Liver (tissue), 3 donors: ENCODE measurements at regions not wholly inside any gene's neighbourhood (a gene's known extent, or its start where the extent isn't known, plus 50 kb on each side); places are given as distances from the start of the nearest gene placed in this dataset.

Source experiments
- GABPA ChIP-seq, 2 donors: IDR thresholded peaks in 1 of 2; conservative IDR thresholded peaks in 1 of 2; 2 replicates each; pipeline ENCODE4 v1.6.1; 2016; ENCODE audit warnings: antibody characterized with exemption in 2 of 2, mild to moderate bottlenecking in 1 of 2, moderate library complexity in 1 of 2
- HNF4A ChIP-seq, 2 donors: conservative IDR thresholded peaks; 2 replicates each; pipeline ENCODE4 v1.6.1; 2016; ENCODE audit warnings: antibody characterized with exemption in 2 of 2, mild to moderate bottlenecking in 2 of 2
- RAD21 ChIP-seq, 2 donors: IDR thresholded peaks; 2 replicates each; pipeline ENCODE4 v1.6.1; 2016; ENCODE audit warnings: antibody characterized with exemption in 2 of 2, mild to moderate bottlenecking in 2 of 2
- REST ChIP-seq: IDR thresholded peaks from 2 replicates; pipeline ENCODE4 v1.6.1; 2016; ENCODE audit warnings: antibody characterized with exemption, mild to moderate bottlenecking
- YY1 ChIP-seq: IDR thresholded peaks from 2 replicates; pipeline ENCODE4 v1.6.1; 2016; ENCODE audit warnings: antibody characterized with exemption, mild to moderate bottlenecking
- TF ChIP-seq, protein P1 (sequence below): fragments of 150-350 bp; IDR thresholded peaks from 2 replicates; pipeline ENCODE4 v1.5.1; 2017; ENCODE audit warnings: improper control_type of control experiment, low read depth, low read length; ENCODE audit not compliant: missing input control
- TF ChIP-seq, protein P2 (sequence below): IDR thresholded peaks from 2 replicates; pipeline ENCODE4 v1.6.1; 2016; ENCODE audit warnings: antibody characterized with exemption
- donor health status: healthy.
- donor health status: healthy.

DNA sequence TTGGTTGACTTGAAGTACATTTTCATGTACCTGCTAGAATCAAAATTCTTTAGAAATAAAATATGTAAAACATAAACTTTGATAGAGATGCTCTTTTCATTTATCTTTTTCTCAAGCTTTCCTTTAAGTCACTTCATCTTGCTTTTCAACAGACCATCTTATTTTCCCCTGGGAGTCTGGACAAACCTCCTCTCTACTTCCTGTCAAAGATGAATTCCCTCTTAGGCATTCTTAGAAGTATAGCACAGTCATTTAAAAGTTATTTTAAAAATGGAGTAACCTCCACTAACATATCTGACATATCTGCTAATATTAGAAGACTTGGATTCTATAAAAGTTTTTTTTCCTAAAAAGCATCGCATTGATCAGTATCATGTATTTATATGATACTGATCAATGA lies 84.8 kb upstream of the PAX6 start:
- TF ChIP-seq RAD21 (IDR thresholded peaks at IDR 0.05) (no peak), YY1 (no peak), GABPA (IDR thresholded peaks at IDR 0.05 in 1 of 2, conservative IDR thresholded peaks at IDR 0.05 in 1 of 2) (no peak), HNF4A (conservative IDR thresholded peaks at IDR 0.05) (no peak), REST (no peak)
- TF ChIP-seq, protein P1, sequence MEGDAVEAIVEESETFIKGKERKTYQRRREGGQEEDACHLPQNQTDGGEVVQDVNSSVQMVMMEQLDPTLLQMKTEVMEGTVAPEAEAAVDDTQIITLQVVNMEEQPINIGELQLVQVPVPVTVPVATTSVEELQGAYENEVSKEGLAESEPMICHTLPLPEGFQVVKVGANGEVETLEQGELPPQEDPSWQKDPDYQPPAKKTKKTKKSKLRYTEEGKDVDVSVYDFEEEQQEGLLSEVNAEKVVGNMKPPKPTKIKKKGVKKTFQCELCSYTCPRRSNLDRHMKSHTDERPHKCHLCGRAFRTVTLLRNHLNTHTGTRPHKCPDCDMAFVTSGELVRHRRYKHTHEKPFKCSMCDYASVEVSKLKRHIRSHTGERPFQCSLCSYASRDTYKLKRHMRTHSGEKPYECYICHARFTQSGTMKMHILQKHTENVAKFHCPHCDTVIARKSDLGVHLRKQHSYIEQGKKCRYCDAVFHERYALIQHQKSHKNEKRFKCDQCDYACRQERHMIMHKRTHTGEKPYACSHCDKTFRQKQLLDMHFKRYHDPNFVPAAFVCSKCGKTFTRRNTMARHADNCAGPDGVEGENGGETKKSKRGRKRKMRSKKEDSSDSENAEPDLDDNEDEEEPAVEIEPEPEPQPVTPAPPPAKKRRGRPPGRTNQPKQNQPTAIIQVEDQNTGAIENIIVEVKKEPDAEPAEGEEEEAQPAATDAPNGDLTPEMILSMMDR, result no peak
- TF ChIP-seq, protein P2, sequence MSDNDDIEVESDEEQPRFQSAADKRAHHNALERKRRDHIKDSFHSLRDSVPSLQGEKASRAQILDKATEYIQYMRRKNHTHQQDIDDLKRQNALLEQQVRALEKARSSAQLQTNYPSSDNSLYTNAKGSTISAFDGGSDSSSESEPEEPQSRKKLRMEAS, result no peak
